Tibial artery (tissue), 4 donors: ENCODE measurements at regions not wholly inside any gene's neighbourhood (a gene's known extent, or its start where the extent isn't known, plus 50 kb on each side); places are given as distances from the start of the nearest gene placed in this dataset.
"Not testable (repeated sequence)": the region's sequence is repeated elsewhere in the genome, so short reads cannot be mapped to it uniquely, and the experiment has no call there.

ENCODE experiments used
- DNase-seq, 2 donors: peaks; one replicate each; pipeline ENCODE4 v3.0.0-alpha.2; 2019
- H3K27ac ChIP-seq, 2 donors: fragments of 200-600 bp; sonication (generic) in 1 of 2; 1 replicate in 1 of 2; 2 replicates in 1 of 2; pipeline ENCODE4 v1.5.1; 2018 to 2019; ENCODE audit warnings: mild to moderate bottlenecking in 1 of 2
- H3K27me3 ChIP-seq, 2 donors: fragments of 200-600 bp; sonication (generic) in 1 of 2; one replicate each; pipeline versions ENCODE4 v1.5.1 to v1.6.0; 2016 to 2019
- H3K36me3 ChIP-seq, 3 donors: fragments of 200-600 bp; sonication (generic) in 2 of 3; one replicate each; pipeline ENCODE4 v1.5.1; 2016 to 2019; ENCODE audit warnings: mild to moderate bottlenecking in 2 of 3
- H3K4me1 ChIP-seq, 4 donors: fragments of 200-600 bp; sonication (generic) in 2 of 4; 1 replicate in 3 of 4; 2 replicates in 1 of 4; pipeline ENCODE4 v1.5.1; 2016 to 2019
- H3K4me3 ChIP-seq, 2 donors: fragments of 200-600 bp; sonication (generic) in 1 of 2; 1 replicate in 1 of 2; 2 replicates in 1 of 2; pipeline ENCODE4 v1.5.1; 2018 to 2019; ENCODE audit warnings: mild to moderate bottlenecking in 2 of 2
- H3K9me3 ChIP-seq, 3 donors: fragments of 200-600 bp; sonication (generic) in 1 of 3; one replicate each; pipeline ENCODE4 v1.5.1; 2016 to 2019
- intact Hi-C: fragments of 100-400 bp; cut with DNase I; formaldehyde crosslinking; loops from one replicate; pipeline ENCODE4 v1.15.0; 2023; ENCODE audit warnings: low total_unique reads
- TF ChIP-seq, protein P1 (sequence below), 2 experiments: fragments of 200-600 bp in 1 of 2; fragments of 450-650 bp in 1 of 2; IDR thresholded peaks; one replicate each; pipeline ENCODE4 v1.5.1; 2017 to 2019; ENCODE audit warnings: antibody characterized with exemption in 2 of 2, mild to moderate bottlenecking in 1 of 2, moderate library complexity in 1 of 2

DNA sequence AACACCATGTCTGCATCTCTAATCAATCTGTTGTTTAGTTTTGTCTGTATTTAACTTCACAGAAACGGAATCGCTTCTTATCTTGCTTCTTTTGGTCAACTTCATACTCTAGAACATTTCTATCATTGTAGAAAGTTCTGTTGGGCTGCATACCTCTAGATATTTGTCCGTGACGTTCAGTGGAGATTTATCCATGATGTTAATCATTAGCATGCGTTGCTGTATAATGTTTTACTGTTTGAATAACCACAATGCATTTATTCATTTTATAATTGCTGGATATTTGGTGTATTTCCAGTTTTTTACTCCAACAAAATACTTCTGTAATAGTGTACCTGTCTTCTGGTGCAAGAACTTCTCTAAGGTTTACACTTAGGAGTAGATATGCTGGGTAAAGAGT is 96.2 kb upstream of the GDNF start:
- Histone ChIP-seq H3K4me1 (no peaks in the 10 kb centered on the region), H3K4me3 (no peak overlapping the region), H3K36me3 (no peaks in the 10 kb centered on the region), H3K9me3 (peaks cover 0 to 7% (median 0%) of the 10 kb centered on the region in 3 donors), H3K27me3 (no peaks in the 10 kb centered on the region), H3K27ac (no peak overlapping the region)
- TF ChIP-seq, protein P1, sequence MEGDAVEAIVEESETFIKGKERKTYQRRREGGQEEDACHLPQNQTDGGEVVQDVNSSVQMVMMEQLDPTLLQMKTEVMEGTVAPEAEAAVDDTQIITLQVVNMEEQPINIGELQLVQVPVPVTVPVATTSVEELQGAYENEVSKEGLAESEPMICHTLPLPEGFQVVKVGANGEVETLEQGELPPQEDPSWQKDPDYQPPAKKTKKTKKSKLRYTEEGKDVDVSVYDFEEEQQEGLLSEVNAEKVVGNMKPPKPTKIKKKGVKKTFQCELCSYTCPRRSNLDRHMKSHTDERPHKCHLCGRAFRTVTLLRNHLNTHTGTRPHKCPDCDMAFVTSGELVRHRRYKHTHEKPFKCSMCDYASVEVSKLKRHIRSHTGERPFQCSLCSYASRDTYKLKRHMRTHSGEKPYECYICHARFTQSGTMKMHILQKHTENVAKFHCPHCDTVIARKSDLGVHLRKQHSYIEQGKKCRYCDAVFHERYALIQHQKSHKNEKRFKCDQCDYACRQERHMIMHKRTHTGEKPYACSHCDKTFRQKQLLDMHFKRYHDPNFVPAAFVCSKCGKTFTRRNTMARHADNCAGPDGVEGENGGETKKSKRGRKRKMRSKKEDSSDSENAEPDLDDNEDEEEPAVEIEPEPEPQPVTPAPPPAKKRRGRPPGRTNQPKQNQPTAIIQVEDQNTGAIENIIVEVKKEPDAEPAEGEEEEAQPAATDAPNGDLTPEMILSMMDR (IDR thresholded peaks at IDR 0.05) = no peak
- no peak for DNase-seq
- intact Hi-C loops = no loop called here

DNA sequence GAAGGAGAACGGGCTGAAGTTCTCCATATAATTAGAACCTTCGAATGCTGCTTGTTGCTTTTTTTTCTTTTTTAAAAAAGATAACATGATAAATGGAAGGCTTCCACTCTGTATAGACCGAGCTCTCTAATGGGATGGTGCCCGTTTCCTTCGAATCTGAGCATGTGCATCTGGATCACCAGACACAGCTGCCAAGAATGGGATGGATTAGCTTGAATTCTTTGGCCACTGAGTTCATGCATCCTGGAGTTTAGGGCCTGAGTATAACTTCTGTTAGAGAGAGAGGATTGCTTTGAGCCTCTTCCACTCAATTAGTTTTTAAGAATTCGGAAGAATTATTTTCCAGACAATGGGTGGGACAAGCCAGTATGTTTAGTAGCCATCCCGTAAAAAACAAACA is 93.7 kb upstream of the GDNF start:
- intact Hi-C loops = no loop called here
- H3K4me3 ChIP-seq = no peak overlapping the region
- no peak for DNase-seq
- no peaks in the 10 kb centered on the region for H3K27me3 ChIP-seq
- H3K4me1 ChIP-seq = no peaks in the 10 kb centered on the region
- peaks cover 0 to 7% (median 0%) of the 10 kb centered on the region in 3 donors for H3K9me3 ChIP-seq
- TF ChIP-seq, protein P1 (IDR thresholded peaks at IDR 0.05) = no peak
- no peak overlapping the region for H3K27ac ChIP-seq
- H3K36me3 ChIP-seq = no peaks in the 10 kb centered on the region

DNA sequence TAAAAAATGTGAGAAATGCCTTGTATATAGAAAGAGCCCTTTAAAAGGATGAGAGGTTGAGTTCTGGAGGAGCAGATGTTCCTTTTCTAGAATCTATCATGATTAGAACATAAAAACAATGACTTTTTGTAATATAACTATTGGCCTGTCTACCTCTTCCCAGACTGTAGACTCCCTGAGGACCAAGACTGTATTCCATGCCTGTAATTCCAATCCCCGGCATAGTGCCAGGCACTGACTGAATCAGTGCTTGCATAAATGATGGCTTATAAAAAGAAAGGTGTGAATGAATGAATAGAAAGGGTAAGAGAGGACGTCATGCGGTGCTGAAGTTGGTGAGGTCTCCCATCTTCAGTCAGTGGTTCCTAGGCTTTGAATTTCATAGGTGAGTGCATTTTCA is 92.6 kb upstream of the GDNF start:
- TF ChIP-seq, protein P1 (IDR thresholded peaks at IDR 0.05) = no peak
- Histone ChIP-seq H3K4me3 (no peak overlapping the region), H3K9me3 (peaks cover 0 to 7% (median 0%) of the 10 kb centered on the region in 3 donors), H3K4me1 (no peaks in the 10 kb centered on the region), H3K27me3 (no peaks in the 10 kb centered on the region), H3K36me3 (no peaks in the 10 kb centered on the region), H3K27ac (no peak overlapping the region)
- intact Hi-C loops = no loop called here
- DNase-seq = no peak

DNA sequence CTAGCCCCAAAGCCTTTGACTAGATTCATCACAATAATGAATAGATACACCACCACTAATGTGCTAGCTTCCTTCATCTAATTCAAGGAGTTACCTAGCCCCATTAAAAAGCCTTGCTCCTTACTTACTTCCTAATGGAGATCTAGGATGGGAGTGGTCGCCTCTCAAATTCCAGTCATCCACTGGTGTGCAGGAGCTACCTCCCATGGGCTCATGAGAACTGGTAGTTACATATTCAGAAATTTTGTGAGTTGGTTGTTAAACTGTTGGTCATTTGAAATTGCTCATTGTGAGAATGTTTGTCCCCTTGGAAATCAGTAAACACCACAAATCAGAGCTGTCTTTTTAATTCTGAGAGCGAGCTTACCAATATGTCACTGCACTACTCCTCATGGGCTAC is 91.7 kb upstream of the GDNF start:
- H3K27ac ChIP-seq = no peak overlapping the region
- no peak for DNase-seq
- H3K9me3 ChIP-seq = no peaks in the 10 kb centered on the region
- H3K27me3 ChIP-seq = no peaks in the 10 kb centered on the region
- intact Hi-C loops = no loop called here
- no peaks in the 10 kb centered on the region for H3K36me3 ChIP-seq
- no peaks in the 10 kb centered on the region for H3K4me1 ChIP-seq
- TF ChIP-seq, protein P1 (IDR thresholded peaks at IDR 0.05) = no peak
- H3K4me3 ChIP-seq = no peak overlapping the region

DNA sequence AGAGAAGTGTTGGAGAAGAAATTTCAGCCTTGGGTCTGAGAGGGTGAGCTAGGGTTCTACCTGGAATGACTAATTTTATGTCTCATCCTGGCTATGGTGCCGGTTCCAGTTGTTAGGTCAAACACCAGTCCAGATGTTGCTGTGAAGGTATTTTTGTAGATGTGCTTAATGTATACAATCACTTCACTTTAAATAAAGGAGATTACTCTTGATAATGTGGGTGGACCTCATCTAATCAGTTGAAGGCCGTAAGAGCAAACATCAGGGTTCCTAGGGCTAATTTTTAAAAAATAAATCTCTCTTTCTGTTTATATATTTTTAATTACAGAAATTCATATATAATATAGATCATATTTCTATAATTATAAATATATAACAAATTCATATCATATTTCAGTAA is 90.5 kb upstream of the GDNF start:
- Histone ChIP-seq H3K36me3 (no peaks in the 10 kb centered on the region), H3K27ac (no peak overlapping the region), H3K27me3 (no peaks in the 10 kb centered on the region), H3K4me3 (no peak overlapping the region), H3K4me1 (no peaks in the 10 kb centered on the region), H3K9me3 (no peaks in the 10 kb centered on the region)
- intact Hi-C loops = no loop called here
- no peak for DNase-seq
- TF ChIP-seq, protein P1 (IDR thresholded peaks at IDR 0.05) = no peak

DNA sequence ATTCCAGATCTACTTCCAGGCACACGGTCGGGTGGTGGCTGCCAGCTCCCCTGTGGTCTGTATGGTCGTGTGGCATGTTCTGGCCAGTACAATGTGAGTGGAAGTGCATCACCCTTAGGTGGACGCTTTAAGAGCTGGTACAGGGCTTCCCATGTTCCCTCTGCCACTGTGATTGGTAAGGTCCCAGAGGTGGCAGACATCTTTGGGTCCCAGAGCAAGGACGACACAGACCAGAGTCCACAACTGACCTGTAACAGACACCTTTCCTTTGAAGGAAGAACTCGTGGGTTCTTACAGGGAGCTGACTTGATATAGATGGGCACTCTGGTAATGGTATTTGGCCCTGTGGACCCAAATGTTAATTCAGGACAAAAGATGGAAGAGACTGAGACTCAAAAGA is 90.0 kb upstream of the GDNF start:
- intact Hi-C loops = no loop called here
- no peak for DNase-seq
- TF ChIP-seq, protein P1 (IDR thresholded peaks at IDR 0.05) = no peak

DNA sequence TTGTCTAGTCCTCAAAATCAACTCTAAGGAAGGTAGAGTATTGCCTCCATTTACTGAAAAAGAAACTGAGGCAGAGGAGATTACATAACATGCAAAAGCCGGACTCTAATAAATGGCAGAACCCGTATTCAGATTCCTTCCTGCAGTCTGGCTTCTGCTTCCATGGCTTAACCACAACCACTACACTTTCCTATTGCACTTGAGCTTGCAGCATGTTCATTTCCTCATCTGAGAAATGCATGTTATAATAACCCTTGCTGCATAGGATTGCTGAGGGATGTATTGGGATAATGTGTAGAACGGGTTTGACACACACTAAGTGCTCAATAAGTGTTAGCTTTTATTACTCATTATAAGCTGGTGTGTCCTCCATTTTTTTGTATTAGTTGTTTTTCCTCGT is 87.9 kb upstream of the GDNF start:
- H3K9me3 ChIP-seq, H3K4me1 ChIP-seq, H3K27ac ChIP-seq, DNase-seq, H3K36me3 ChIP-seq, H3K4me3 ChIP-seq, intact Hi-C loops, H3K27me3 ChIP-seq: not testable (repeated sequence)

More for the DNA sequence above, 90.0 kb upstream of the GDNF start:
- Histone ChIP-seq H3K4me1 (no peaks in the 10 kb centered on the region), H3K27me3 (no peaks in the 10 kb centered on the region), H3K27ac (no peak overlapping the region), H3K36me3 (no peaks in the 10 kb centered on the region), H3K4me3 (no peak overlapping the region), H3K9me3 (no peaks in the 10 kb centered on the region)
